GM21390 (cell line): ENCODE measurements at regions not wholly inside any gene's neighbourhood (a gene's known extent, or its start where the extent isn't known, plus 50 kb on each side); places are given as distances from the start of the nearest gene placed in this dataset.

Source experiments
- ATAC-seq: cut with Tn5 transposase; IDR thresholded peaks from one replicate; pipeline ENCODE4 v1.9.1; 2021; ENCODE audit not compliant: unreplicated experiment

DNA sequence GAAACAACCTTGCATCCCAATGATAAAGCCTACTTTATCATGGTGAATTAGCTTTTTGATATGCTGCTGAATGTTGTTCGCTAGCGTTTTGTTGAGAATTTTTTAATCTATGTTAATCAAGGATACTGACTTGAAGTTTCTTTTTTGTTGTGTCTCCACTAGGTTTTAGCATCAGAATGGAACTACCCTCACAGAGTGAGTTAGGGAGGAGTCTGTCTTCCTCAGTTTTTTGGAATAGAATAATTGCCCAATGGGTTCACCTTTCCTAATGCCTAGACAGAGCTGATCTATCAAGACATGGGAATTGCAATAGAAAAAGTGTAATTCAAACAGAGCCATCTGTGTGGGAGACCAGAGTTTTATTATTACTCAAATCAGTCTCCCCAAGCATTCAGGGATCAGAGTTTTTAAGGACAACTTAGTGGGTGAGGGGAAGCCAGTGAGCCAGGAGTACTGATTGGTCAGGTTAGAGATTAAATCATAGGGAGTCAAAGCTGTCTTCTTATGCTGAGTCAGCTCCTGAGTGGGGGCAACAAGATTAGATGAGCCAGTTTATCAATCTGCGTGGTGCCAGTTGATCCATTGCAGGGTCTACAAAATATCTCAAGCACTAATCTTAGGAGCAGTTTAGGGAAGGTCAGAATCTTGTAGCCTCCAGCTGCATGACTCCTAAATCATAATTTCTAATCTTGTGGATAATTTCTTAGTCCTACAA, 237.4 kb upstream of the PPP2R3A start:
- ATAC-seq: no peak

DNA sequence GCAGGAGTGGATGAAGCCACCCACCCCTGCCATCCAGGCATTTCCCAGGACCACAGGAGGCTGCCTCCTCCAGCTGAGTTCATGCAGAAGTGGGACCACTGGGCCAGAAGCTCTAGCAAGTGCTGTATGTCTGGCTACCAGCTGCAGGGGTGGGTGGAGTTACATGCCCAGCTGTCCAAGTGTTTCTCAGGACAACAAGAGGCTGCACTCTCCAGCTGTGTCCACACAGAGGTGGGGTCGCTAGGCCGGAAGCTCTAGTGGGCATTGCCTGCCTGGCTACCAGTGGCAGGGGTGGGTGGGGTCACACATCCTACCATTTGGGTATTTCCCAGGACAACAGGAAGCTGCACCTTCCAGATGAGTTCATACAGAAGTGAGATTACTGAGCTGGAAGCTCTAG, 234.0 kb upstream of the PPP2R3A start:
- no peak for ATAC-seq

DNA sequence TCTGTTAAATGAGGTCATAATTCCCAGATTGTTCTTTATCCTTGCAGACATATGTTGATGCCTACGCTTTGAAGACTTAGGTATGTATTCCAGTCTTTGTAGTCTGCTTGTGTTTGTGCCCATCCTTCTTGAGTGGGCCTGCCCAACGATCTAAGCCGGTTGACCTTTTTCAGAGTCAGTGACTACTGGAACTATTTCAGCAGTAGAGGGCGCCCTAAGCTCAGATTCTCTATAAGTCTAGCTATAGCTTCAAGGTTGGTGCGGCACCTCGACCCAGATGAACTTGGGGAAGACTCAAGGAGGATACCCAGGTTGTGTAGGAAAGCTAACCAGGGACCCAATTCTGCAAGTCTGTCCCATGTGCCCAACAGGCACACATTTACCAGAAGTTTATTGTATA, 228.8 kb upstream of the PPP2R3A start:
- no peak for ATAC-seq

DNA sequence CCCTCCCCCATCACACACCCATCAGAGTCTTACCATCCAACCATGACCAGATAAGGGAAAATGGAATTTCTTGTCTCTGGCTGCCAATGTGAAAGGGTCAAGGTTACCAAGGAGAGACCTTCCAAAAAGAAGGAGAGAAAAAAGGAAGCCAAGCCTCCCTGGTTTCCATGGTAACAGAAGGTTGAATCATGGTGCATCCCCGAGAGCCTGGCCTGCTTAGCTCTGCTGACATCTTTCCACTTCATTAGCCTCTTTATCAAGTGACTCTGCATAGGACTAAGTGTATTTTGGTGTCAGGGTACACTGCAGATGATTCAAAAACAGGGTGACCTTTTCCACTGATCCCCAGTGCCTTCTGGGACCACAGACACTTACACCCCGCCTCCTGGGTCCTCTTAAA, 225.7 kb upstream of the PPP2R3A start:
- no peak for ATAC-seq

DNA sequence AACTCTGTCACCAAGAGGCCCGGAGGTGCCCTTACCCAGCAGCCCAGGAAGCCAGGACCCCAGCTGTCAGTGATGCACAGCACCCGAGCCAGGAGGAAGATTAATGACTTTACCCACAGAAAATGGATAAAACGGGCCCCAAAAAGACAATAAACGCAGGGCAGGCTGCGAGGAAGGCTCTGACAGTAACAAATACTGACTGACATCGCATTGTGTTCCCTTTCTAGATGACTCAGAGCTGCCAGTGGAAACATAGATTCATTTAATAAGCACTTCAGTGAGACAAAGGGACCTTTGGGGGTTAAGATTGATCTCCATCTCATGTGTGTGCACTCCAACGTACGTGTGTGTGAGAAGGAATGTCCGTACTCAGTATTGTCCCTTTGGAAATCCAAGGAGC, 225.3 kb upstream of the PPP2R3A start:
- ATAC-seq: no peak

DNA sequence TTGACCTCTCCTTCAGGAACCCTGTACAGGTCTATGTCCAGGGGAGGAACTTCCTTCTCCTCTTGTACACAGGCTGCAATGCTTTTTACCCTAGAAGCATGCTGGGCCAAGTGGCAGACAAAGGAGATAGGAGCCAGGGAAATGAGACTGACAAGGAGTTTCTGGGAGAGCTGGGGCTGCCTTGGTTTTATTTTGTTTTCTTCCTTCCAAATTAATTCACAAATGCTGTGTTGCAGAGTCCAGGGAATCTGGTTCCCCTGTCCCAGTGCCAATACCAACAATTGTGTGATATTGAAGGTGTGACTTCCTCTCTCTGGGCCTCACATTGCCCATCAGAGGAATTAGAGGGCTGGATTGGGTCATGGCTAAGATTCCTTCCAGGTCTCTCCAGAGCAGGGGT, 224.8 kb upstream of the PPP2R3A start:
- ATAC-seq: no peak

DNA sequence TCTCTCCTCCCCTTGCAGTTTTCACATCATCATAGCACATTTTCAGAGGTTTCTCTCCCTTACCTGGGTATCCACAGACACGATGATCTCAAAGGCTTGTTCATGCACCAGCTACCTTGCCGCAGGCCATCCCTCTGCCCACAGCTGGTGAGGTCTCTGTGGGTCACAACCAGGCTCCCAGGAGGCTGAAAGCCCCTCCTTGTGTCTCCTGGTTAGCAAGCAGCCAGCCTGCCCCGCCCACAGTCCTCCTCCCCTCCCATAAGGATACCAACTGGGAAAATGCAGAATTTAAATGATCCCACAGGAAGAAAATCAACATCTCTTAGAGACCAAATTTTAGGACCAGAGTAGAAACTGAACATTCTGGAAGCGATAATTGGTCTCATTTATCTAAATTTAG, 213.5 kb upstream of the PPP2R3A start:
- no peak for ATAC-seq

DNA sequence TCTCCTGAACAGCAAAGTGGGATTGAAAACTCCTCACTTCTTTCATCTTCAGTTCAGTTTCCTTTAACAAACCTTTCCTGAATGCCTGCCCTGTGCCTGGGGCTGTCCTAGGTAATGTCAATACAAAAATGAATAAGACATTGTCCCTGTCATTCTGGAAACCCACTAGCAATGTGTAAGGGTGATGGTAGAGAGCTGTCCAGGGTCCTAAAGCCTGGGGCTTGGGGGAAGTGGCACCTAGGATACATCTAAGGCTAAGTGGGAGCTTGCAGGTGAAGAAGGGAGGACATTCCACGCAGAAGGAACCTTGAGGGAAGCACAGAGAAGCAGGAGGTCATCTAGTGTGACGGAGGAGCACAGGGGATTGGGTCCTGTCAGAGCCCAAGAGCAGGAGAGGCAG, 212.7 kb upstream of the PPP2R3A start:
- no peak for ATAC-seq

DNA sequence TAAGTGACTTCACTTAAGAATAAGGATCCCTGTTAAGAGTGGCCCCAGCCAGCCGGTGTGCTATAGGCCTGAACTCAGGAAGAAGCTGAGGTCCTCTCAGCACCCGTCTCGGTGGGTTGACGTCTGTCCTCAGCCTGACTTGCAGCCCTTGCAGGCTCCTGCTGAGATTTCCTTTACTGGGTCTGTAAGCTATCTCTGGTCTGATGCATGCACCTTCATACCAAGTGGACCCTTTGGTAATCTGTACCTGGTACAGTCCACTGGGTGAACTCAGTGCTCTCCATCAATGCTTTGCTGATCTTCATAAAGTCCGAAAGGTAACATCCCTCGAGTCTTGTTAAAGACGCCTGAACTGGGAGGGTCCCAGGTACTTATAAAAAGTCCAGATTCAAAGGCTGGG, 212.0 kb upstream of the PPP2R3A start:
- no peak for ATAC-seq

DNA sequence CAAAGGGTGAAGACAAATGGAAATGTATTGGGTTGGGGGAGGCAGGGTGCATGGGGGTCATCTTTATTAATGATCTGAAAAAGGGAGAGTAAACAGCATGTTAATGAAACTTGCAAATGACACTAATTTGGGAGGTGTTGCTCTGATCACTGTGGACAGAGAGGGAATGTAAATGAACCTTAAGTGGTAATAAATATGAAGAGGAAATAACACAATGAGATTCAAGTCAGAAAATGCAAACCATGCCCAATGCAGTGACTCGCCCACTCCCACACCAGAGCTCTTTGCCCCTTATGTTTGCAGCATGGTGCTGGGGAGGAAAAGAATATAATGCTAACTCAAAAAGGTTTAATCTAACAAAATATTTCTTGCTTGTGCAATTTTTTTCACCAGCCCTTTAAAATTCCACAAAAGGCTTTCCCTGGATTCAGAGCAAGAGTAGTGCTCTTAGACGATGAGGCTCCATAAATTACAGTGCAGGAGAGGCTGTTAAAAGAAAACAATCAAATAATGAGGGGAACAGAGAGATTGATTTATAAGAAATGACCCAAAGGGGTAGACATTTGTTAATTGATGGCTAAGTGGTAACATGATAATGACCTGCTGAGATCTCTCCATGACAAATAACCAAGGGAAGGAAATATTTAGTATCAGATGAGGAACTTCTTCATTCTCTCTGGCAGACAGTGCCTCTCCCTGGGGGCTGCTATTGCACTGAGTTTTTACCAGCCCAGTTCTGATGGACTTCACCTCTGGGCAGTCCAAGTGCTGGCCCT, 210.0 kb upstream of the PPP2R3A start:
- no peak for ATAC-seq

DNA sequence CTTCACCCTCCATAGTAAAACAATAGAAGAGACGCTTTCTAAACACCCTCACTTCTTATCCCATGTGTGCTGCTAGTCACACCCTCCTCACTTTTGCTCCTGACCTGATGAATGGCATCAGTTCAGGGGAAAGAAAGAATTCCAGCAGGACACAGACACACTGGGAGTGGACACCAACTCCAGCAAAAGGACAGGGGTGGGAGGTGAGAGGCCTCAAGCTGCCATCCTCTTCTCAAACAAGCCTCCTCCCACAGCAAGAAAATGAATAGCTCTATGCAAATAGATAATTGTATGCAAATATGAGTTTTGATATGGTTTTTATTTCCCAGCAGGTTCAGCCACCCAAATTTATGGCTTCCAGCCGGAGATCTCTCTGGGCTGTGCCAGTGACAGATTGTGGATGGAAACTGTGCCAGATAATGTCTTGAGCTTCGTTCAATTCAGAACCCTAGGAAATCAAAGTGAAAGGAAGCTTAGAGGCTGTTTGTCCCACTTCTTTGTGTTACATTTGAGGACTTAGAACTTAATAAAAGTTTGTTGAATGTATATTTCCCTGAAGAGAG, 209.3 kb upstream of the PPP2R3A start:
- ATAC-seq: no peak

DNA sequence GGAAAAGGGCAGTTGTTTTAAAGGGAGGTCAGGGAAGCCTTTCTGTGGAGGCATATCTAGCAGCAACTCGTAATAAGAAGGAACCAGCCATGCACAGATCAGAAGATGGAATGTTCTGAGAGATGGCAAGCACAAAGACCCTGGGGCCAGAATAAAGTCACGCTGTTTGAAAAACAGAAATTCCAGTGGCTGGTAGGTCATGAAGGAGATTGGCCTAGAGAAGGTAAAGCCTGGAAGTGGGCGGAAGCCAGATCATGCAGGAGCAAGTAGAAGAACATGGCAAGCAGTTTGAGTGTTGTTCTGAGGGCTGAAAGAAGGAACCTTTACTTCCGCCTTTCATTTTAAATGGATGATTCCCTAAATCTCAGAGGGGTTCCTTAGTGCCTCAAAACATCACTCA, 208.1 kb upstream of the PPP2R3A start:
- no peak for ATAC-seq

DNA sequence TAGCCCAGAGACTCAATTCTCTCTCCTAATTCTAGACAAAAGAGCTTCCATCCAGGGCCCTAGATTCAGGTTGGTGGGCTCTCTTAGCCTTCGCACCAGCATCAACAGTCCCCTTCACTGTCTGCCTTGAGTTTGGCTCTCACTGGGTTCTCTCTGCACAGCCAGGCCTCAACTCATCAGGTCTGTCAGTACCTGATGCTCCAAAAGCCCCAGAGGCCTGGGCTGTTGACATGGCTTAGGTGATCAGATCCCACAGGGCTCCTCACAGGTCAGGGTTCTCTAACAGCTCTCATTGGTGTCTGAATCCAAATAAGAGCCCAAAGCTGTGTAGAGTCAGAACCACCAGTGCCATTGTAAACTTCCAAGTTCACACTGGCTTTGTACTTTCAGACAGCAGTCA, 206.6 kb upstream of the PPP2R3A start:
- no peak for ATAC-seq

DNA sequence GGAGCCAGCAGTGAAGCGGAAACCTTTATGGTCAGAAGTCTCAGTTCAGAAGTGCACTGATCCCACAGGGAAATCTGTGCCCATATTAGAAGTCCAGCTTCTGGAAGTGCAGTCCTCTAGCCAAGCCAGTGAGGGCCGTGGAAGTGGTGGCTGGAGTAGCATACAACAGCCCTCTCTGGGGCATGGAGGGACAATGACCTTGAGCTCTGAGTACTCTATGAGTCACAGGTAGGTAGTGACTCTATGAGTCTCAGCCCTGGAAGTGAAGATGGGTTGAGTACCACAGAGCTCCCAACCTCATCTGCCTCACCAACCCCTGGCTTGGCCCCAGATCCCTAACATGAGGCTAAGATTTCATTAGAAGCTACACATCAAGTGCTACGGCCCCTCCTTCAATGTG, 205.9 kb upstream of the PPP2R3A start:
- no peak for ATAC-seq

DNA sequence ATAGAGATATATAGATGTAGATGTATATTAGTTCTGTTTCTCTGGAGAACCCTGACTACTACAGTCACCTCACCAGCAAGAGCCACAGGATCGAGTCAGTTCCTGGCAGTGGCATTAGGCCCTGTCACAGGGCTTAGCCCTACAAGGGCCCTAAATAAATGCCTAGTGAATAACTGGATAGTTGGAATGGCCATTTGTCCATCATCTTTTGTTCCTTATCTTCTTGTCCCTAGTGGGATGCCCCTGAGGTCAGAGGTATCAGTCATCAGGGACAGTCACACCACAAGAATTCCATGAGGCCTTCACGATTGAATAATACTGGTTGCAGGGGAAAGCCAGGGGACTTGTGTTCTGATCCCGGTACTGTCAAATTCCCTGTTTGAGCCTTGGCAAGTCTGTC, 204.9 kb upstream of the PPP2R3A start:
- ATAC-seq: no peak

DNA sequence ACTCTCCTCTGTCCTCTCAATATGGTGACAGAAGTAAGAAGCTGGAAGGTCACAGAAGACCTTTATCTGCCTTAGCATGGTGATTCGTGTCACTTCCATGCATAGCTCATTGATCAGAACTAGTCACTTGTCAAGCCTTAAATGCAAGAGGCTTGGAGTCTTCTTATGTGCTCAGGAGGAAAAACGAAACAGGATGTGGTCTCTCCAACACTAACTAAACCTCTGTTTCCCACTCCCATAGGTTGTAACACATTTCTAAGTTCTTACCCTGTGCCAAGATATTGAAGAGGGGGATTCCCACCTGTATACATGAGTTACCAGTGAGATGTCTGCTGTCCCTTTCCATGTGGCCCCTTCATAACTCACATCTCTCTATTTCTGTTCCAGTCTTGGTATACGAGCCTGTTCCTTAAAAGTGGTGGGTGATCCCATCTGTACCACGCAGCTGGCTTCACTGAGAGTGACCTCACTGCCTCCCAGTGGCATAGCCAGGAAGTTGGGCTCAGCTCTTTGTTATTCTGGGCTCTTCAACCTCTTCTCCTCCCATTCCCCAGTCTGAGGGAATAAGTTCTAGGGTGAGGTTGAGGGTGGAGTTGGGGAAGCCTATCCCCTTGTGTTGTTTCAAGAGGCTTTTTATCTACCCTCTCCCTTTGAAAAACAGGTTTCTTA, 203.2 kb upstream of the PPP2R3A start:
- no peak for ATAC-seq

DNA sequence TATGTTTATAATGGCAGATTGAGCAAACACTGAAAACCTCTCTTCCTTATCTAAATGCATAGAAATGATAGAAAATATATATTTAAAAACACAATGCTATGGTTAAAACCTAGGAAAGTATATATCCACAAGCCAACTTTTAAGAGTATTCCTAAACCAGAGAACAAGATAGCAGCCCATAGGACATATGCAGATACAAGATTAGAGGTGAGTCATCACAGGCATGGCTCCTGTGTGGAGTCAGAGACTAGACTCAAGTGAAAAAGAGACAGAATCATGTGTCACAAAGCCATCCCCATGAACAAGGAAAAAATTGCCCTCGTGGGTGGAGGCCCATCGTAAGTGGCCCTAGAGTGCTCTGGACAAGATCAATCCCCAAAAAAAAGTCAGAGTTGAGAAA, 199.4 kb upstream of the PPP2R3A start:
- no peak for ATAC-seq

DNA sequence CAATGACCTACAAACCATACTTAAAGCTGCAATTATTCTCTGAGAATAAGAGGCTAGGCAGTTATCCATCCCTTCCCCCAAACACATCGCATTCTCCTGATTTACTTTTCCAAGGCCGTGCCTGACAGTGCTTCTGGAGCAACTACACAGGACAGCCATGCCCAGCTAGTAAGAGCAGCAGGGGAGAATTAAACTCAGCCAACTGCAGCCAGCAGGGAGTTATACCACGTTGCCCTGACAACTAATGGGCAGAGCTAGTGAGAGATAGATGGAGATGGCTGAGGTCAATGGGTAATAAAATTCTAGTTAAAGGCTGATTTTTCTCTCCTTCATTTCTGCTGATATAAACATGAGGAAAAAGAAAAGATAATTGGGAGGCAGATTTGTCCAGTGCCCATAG, 193.8 kb upstream of the PPP2R3A start:
- no peak for ATAC-seq

DNA sequence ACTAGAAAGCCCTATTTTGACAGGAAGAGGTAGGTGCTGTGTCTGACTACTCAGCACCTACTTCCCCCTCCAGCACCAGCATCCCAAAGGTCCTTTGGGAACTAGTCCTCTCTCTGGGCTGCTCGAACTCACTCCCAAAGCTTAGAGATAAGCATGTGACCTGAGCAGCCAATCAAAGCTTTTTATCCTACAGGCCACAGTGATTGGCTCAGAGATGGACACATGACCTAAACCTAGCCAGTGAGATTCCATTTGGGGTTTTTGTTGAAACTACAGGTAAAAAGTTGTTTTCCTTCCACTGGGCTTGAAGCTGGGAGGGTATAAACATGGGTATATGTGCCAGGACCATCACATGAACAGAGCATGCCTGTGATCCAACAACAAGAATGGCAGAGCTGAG, 186.5 kb upstream of the PPP2R3A start:
- ATAC-seq: no peak

DNA sequence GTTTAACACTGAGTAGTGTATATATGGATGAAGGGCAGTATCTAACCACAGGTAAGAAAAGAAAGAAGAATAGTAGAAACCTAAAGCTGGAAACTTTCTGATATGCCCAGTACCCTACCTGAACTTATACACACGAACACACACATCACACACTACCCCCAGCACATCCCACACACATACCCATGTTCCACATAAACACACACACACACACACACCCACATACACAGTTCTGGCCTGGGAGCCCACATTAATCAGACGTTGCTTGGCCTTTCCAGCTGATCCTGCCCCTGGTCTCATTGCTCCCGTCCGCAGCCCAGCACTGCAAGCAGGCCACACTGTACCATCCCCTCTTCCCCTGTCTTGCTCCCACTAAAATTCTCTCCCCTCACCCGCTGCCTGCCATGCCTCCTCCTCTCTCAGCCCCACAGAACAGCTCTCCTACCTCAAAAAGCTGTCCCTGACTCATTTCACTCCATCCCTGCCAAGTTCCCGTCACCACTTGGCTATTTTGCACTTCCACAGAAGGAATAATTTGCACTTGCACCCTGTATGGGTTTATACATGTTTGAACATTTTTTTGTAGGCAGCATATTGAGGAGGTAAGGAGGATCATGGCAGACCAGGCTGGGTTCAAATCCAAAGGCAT, 185.8 kb upstream of the PPP2R3A start:
- ATAC-seq: no peak

DNA sequence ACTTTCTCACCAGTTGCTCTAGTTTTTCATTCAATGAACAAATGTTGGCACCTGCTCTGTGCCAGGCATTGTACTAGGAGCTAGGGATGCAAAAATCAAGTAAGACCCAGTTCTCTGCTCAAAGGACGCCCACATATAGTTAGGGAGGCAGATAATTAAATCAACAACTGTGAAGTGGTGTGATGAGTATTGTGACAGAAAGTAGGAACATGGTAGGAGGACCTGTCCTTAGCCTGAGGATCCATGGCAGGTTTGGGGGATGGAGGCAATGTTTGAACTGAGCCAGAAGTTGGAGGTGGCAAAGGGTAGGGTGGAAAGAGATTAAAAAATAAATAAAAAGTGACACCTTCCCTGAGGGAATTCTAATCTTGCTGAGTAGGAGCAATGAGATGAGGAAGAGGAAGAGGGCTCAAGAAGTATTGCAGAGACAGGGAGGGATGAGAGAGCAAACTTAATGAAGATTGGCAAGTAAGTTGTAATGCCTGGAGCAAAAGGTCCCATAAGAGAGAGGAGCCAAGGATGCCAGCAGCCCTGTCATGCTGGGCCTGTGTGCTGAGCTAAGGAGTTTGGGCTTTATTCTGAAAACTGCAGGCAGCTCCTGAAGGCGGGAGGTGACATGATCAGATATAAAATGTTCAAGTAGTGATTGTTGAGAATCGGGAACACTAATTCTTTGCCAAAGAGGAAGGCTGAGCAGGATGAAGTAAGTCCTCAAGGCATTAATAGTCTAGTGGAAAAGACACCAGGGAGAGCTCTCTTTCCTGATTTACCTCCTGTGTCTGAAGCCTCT, 184.3 kb upstream of the PPP2R3A start:
- ATAC-seq: no peak
